ENCODE measurements at regions not wholly inside any gene's neighbourhood (a gene's known extent, or its start where the extent isn't known, plus 50 kb on each side); places are given as distances from the start of the nearest gene placed in this dataset.

DNA sequence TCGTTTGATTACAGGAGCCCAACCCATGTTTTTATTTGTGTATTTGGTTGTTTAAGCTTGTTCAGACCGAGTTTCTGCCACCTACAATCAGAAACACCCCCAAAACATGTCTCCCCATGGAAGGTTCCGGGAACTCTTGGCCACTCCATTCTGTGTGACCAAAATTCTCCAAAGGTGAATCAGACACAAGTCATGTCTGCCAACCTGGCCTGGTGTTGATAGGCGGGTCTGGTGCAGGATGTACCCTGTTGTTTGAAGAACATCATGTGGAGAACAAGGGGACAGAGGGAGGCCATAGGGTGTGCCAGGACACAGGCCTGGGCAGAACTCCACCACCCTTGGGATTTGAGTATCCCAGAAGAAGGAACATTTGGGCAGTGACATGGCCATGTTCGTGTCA lies 147.1 kb upstream of the MYL2 start:
- Histone ChIP-seq H3K4me1 (no peaks in the 10 kb centered on the region), H3K9me3 (no peaks in the 10 kb centered on the region), H3K36me3 (no peaks in the 10 kb centered on the region), H3K27ac (no peak overlapping the region), H3K27me3 (peaks cover 9% of the 10 kb centered on the region), H3K4me3 (no peak overlapping the region)
- intact Hi-C loops (cut with DNase I) = no loop called here
- TF ChIP-seq, protein P1, sequence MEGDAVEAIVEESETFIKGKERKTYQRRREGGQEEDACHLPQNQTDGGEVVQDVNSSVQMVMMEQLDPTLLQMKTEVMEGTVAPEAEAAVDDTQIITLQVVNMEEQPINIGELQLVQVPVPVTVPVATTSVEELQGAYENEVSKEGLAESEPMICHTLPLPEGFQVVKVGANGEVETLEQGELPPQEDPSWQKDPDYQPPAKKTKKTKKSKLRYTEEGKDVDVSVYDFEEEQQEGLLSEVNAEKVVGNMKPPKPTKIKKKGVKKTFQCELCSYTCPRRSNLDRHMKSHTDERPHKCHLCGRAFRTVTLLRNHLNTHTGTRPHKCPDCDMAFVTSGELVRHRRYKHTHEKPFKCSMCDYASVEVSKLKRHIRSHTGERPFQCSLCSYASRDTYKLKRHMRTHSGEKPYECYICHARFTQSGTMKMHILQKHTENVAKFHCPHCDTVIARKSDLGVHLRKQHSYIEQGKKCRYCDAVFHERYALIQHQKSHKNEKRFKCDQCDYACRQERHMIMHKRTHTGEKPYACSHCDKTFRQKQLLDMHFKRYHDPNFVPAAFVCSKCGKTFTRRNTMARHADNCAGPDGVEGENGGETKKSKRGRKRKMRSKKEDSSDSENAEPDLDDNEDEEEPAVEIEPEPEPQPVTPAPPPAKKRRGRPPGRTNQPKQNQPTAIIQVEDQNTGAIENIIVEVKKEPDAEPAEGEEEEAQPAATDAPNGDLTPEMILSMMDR (IDR thresholded peaks at IDR 0.05) = no peak
- ATAC-seq (no peak), DNase-seq (peak; percentile 8)

DNA sequence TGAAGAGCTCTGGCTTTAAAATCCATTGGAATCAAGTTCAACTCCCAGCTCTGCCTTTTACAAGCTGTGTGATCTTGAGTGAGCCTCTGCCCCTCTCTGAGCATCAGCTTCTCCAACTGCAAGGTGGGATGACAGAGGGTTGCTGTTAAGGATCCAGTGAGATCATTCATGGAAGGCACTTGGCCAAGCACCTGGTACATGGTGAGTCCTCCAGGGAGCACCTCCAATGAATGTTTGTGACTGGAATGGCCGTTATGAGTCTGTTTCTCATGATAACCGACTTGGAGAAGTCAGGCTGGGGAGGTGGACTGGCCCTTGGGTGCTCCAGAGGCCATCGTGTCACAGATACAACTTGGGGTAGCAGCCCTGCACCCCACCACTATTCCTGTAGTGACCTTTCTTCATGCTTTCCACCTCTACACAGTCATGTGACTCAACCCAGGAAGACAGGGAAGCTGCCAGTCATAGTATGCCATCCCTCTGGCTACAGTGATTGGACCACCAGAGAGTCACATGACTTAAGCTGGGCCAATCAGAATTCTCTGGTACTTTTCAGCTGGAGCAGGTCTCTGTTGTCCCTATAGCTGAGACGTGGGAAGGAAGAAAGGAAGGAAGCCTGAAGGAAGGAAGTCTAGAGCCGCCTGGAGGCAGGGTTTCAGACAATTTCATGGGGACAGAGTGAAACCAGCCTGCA lies 146.5 kb upstream of the MYL2 start:
- no peaks in the 10 kb centered on the region for H3K36me3 ChIP-seq
- intact Hi-C loops (cut with DNase I) = no loop called here
- DNase-seq (peak; percentile 11), ATAC-seq (no peak)
- TF ChIP-seq, protein P1 (IDR thresholded peaks at IDR 0.05) = no peak
- H3K4me3 ChIP-seq = no peak overlapping the region
- H3K9me3 ChIP-seq = no peaks in the 10 kb centered on the region
- no peaks in the 10 kb centered on the region for H3K4me1 ChIP-seq
- H3K27me3 ChIP-seq = peaks cover 9% of the 10 kb centered on the region
- no peak overlapping the region for H3K27ac ChIP-seq

DNA sequence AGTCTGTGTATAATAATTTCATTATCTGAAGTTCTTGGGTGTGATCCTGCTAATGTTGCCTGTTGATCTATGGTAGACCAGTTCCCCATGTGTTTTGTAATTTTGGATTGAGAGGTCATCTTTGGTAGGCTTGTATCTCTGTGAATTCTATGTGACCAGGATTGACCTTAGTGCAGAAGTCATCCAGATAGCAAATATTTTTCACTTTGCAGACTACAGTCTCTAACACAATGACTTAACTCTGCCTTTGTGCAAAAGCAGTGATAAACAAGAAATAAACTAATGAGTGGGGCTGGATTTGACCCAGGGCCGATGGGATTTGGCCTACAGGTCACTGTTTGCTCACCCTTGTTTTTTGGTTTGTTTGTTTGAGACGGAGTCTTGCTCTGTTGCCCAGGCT lies 144.6 kb upstream of the MYL2 start:
- ATAC-seq (no peak), DNase-seq (no peak)
- no peaks in the 10 kb centered on the region for H3K9me3 ChIP-seq
- H3K4me1 ChIP-seq = no peaks in the 10 kb centered on the region
- H3K36me3 ChIP-seq = no peaks in the 10 kb centered on the region
- peaks cover 9% of the 10 kb centered on the region for H3K27me3 ChIP-seq
- intact Hi-C loops (cut with DNase I) = no loop called here
- TF ChIP-seq, protein P1 (IDR thresholded peaks at IDR 0.05) = no peak
- no peak overlapping the region for H3K27ac ChIP-seq
- H3K4me3 ChIP-seq = no peak overlapping the region

DNA sequence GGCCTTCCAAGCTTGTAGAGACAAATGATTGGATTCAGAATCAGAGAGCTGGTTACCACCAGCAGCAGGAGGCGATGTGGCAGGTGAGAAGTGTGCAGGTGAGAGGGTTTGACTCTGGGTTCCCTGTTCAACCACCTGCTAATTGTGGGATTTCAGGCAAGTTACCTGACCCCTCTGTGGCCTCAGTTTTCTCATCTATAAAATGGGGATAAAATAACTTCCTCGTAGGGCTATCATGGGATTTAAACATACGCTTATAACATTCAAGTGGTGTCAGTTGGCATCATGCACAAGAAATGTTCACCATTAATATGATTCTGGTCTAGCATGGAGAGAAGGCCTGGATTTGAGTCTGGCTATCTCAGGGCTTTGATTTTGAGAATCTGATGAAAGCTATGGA lies 143.8 kb upstream of the MYL2 start:
- Histone ChIP-seq H3K4me1 (no peaks in the 10 kb centered on the region), H3K4me3 (no peak overlapping the region), H3K36me3 (no peaks in the 10 kb centered on the region), H3K9me3 (no peaks in the 10 kb centered on the region), H3K27me3 (peaks cover 4% of the 10 kb centered on the region), H3K27ac (no peak overlapping the region)
- DNase-seq = no peak
- TF ChIP-seq, protein P1 (IDR thresholded peaks at IDR 0.05) = no peak
- no peak for ATAC-seq
- intact Hi-C loops (cut with DNase I) = no loop called here

DNA sequence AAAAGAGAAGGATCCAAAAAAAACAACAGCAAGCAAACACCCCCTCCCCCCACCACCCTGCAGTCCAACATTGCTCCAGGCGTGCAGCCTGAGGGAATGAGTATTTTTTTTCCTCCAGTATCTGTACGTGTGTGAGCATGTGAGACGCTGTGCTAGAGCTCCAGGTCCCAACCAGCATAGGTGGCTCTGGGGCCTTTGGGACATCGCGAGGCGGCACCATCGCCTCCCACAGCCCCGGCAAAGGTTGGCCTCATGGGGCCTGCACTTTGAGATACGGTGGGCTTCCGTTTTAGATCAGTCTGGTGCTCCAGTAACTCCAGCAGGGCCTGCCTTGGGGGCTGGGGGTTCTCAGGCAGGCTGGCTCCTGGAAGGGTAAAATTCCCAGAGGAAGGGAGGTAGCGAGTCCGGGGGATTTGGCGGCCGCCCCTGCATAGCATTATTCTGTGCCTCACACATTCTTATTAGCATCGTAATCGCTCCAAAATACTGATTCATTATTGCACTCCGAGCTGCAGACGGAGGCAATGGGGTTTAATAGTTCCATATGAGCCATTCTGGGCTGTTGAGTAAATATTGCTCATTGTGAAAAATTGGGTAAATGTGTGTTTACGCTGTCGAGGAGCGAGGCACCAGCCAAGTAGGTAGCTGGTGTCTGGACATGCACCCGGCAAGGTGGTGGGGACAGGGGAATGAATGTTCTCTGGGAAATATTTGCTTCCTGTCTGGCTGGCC lies 143.1 kb upstream of the MYL2 start:
- no peak for ATAC-seq
- Histone ChIP-seq H3K27ac (no peak overlapping the region), H3K9me3 (no peaks in the 10 kb centered on the region), H3K4me3 (no peak overlapping the region), H3K27me3 (no peaks in the 10 kb centered on the region), H3K36me3 (no peaks in the 10 kb centered on the region), H3K4me1 (no peaks in the 10 kb centered on the region)
- intact Hi-C loops (cut with DNase I) = no loop called here
- TF ChIP-seq, protein P1 (IDR thresholded peaks at IDR 0.05) = no peak
- peak; percentile 35 for DNase-seq

Measured in upper lobe of right lung (tissue), 1 donor.